ENCODE measurements at regions not wholly inside any gene's neighbourhood (a gene's known extent, or its start where the extent isn't known, plus 50 kb on each side); places are given as distances from the start of the nearest gene placed in this dataset.
"Not testable (repeated sequence)": the region's sequence is repeated elsewhere in the genome, so short reads cannot be mapped to it uniquely, and the experiment has no call there.

DNA sequence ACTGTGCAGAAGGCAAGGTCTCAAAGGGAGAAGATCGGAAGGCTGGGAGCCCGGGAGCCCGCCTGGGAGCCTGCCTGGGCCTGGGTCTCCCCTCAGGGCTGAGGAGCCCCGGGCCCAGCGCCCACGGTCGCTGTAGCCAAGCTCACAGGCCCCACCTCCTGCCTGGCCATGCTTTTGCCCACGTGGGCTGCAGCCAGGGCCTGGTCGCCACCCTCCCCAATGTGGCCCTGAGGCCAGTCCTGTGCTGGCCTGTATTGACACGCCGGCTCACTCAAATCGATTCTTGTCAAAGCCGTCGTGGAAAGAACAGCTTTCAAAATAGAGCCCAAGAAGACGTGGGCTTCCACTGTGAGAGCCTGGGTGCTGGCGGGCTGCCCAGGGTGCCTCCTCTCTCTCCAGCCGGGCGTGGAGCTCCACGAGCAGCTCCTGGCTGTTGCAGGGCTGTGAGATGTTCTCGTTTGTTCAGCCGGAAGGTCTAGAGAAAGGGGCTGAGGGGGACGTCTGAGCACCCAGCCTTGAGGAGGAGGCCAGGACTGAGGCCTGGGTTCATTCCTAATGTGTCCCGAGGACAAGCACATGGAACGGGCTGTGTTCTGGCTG is 4433.7 kb upstream of the TPTE start:
- TF ChIP-seq, protein P1, sequence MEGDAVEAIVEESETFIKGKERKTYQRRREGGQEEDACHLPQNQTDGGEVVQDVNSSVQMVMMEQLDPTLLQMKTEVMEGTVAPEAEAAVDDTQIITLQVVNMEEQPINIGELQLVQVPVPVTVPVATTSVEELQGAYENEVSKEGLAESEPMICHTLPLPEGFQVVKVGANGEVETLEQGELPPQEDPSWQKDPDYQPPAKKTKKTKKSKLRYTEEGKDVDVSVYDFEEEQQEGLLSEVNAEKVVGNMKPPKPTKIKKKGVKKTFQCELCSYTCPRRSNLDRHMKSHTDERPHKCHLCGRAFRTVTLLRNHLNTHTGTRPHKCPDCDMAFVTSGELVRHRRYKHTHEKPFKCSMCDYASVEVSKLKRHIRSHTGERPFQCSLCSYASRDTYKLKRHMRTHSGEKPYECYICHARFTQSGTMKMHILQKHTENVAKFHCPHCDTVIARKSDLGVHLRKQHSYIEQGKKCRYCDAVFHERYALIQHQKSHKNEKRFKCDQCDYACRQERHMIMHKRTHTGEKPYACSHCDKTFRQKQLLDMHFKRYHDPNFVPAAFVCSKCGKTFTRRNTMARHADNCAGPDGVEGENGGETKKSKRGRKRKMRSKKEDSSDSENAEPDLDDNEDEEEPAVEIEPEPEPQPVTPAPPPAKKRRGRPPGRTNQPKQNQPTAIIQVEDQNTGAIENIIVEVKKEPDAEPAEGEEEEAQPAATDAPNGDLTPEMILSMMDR (IDR thresholded peaks at IDR 0.05), result not testable (repeated sequence)
- TF ChIP-seq POLR2AphosphoS5 (IDR thresholded peaks at IDR 0.05); POLR2A (IDR thresholded peaks at IDR 0.05; ENCODE audit: low read depth); EP300 (IDR thresholded peaks at IDR 0.05): not testable (repeated sequence)

All from esophagus muscularis mucosa (tissue), 4 donors.